ENCODE measurements at regions not wholly inside any gene's neighbourhood (a gene's known extent, or its start where the extent isn't known, plus 50 kb on each side); places are given as distances from the start of the nearest gene placed in this dataset.

DNA sequence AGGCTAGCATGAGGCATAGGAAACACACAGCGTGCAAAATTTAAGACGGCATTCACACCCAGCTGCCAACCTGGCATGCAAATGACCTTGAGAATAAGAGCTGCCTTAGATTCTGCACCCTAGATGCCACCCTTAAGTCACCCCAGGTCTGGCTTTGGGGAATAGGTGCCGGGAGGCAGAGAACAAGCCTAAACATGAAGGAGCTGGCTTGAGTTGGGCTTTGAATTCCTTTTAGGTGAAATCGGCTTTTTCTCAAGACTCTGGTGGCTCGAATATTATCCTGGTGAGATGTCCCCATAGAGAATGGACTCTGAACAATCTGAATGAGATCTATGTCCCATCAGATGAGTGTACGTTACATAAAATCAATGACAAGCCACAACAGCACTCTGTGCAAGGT is 1090.5 kb downstream of the VRK1 start:
- TF ChIP-seq POLR2A (IDR thresholded peaks at IDR 0.05; ENCODE audit: low read depth, low read length) (no peak), POLR2AphosphoS5 (IDR thresholded peaks at IDR 0.05; ENCODE audit: low read depth, low read length) (no peak), TAF1 (IDR thresholded peaks at IDR 0.05; ENCODE audit: low read depth, low read length) (no peak)

All from GM12891 (cell line).